GM23338 (cell line): ENCODE measurements at regions not wholly inside any gene's neighbourhood (a gene's known extent, or its start where the extent isn't known, plus 50 kb on each side); places are given as distances from the start of the nearest gene placed in this dataset.

Source experiments
- ATAC-seq: fragments of 200-7000 bp; cut with Tn5 transposase; 3 replicates; pipeline ENCODE4 v1.9.1; 2020
- DNase-seq: peaks from one replicate; pipeline ENCODE4 v3.0.0-alpha.2; 2015; ENCODE audit warnings: low spot score
- H2AFZ ChIP-seq: fragments of 200-600 bp; sonication (generic); 2 replicates; pipeline ENCODE4 v1.8.0; 2016; ENCODE audit warnings: antibody characterized with exemption, mild to moderate bottlenecking, moderate library complexity
- H3F3A ChIP-seq: fragments of 200-600 bp; sonication (generic); replicated peaks from 2 replicates; pipeline ENCODE4 v1.8.0; 2017; ENCODE audit warnings: antibody characterized with exemption, mixed run types, low read depth
- H3K27ac ChIP-seq: fragments of 200-600 bp; sonication (generic); 2 replicates; pipeline ENCODE4 v1.6.1; 2016; ENCODE audit warnings: low read depth
- H3K27me3 ChIP-seq: fragments of 200-600 bp; sonication (generic); 2 replicates; pipeline ENCODE4 v1.8.0; 2016; ENCODE audit warnings: mild to moderate bottlenecking, mixed run types, moderate library complexity; ENCODE audit not compliant: insufficient read depth
- H3K36me3 ChIP-seq: fragments of 200-600 bp; sonication (generic); 2 replicates; pipeline ENCODE4 v1.8.0; 2016; ENCODE audit warnings: mild to moderate bottlenecking; ENCODE audit not compliant: insufficient read depth
- H3K4me1 ChIP-seq: fragments of 200-600 bp; sonication (generic); 2 replicates; pipeline ENCODE4 v1.8.0; 2016; ENCODE audit warnings: mild to moderate bottlenecking, moderate library complexity; ENCODE audit not compliant: insufficient read depth
- H3K4me2 ChIP-seq: fragments of 200-600 bp; sonication (generic); 2 replicates; pipeline ENCODE4 v1.7.1; 2017; ENCODE audit warnings: mixed run types
- H3K4me3 ChIP-seq: fragments of 200-600 bp; sonication (generic); 2 replicates; pipeline ENCODE4 v1.6.1; 2016; ENCODE audit warnings: mixed run types
- H3K79me2 ChIP-seq: fragments of 200-600 bp; sonication (generic); replicated peaks from 2 replicates; pipeline ENCODE4 v1.8.0; 2017; ENCODE audit warnings: mild to moderate bottlenecking; ENCODE audit not compliant: insufficient read depth
- H3K9me2 ChIP-seq: fragments of 200-600 bp; sonication (generic); 2 replicates; pipeline ENCODE4 v1.8.0; 2017; ENCODE audit not compliant: insufficient read depth
- H4K20me1 ChIP-seq: fragments of 200-600 bp; sonication (generic); replicated peaks from 2 replicates; pipeline ENCODE4 v1.8.0; 2017; ENCODE audit warnings: mild to moderate bottlenecking; ENCODE audit not compliant: insufficient read depth
- H3K27ac Mint-ChIP-seq: 2 replicates; pipeline ENCODE4 v1.8.0; 2020; ENCODE audit warnings: inconsistent platforms, mild to moderate bottlenecking, moderate library complexity, mixed read lengths
- H3K27me3 Mint-ChIP-seq: 3 replicates; pipeline ENCODE4 v1.8.0; 2022; ENCODE audit warnings: low read depth, mild to moderate bottlenecking, moderate library complexity, mixed read lengths, inconsistent platforms; ENCODE audit not compliant: insufficient read depth, poor library complexity
- H3K36me3 Mint-ChIP-seq: 3 replicates; pipeline ENCODE4 v1.8.0; 2021; ENCODE audit warnings: low read depth, mild to moderate bottlenecking, inconsistent platforms, moderate library complexity, mixed read lengths
- H3K4me1 Mint-ChIP-seq: 3 replicates; pipeline ENCODE4 v1.8.0; 2020; ENCODE audit warnings: mild to moderate bottlenecking, inconsistent platforms, mixed read lengths
- H3K4me3 Mint-ChIP-seq: 3 replicates; pipeline ENCODE4 v1.8.0; 2021; ENCODE audit warnings: moderate library complexity, mild to moderate bottlenecking, inconsistent platforms, mixed read lengths
- H3K9me3 Mint-ChIP-seq: 3 replicates; pipeline ENCODE4 v1.8.0; 2020; ENCODE audit warnings: moderate library complexity, mild to moderate bottlenecking, inconsistent platforms, mixed read lengths
- CREB1 ChIP-seq: fragments of 250-450 bp; sonication (Bioruptor Pico); IDR thresholded peaks from 2 replicates; pipeline ENCODE4 v1.5.0; 2020; ENCODE audit warnings: low read depth, mild to moderate bottlenecking, moderate library complexity
- CTCF ChIP-seq, 2 experiments: fragments of 200-600 bp in 1 of 2; sonication (generic) in 1 of 2; conservative IDR thresholded peaks; 2 replicates each; pipeline versions ENCODE4 v1.5.1 to v1.6.1; 2016 to 2017; ENCODE audit warnings: antibody characterized with exemption in 2 of 2, low read depth in 2 of 2, mild to moderate bottlenecking in 2 of 2, moderate library complexity in 1 of 2
- ETS1 ChIP-seq: IDR thresholded peaks from 2 replicates; pipeline ENCODE4 v1.6.1; 2016; ENCODE audit warnings: antibody characterized with exemption
- EZH2 ChIP-seq: fragments of 200-600 bp; sonication (generic); IDR thresholded peaks from one replicate; pipeline ENCODE4 v1.8.0; 2017; ENCODE audit warnings: antibody characterized with exemption, mild to moderate bottlenecking, low read depth; ENCODE audit not compliant: unreplicated experiment
- EZH2phosphoT487 ChIP-seq: fragments of 200-600 bp; sonication (generic); IDR thresholded peaks from one replicate; pipeline ENCODE4 v1.8.1; 2018; ENCODE audit warnings: antibody characterized with exemption; ENCODE audit not compliant: unreplicated experiment
- JUNB ChIP-seq: IDR thresholded peaks from one replicate; pipeline ENCODE4 v1.6.1; 2016; ENCODE audit warnings: antibody characterized with exemption; ENCODE audit not compliant: unreplicated experiment
- NANOG ChIP-seq: IDR thresholded peaks from 2 replicates; pipeline ENCODE4 v1.6.1; 2016; ENCODE audit warnings: antibody characterized with exemption, borderline replicate concordance
- POLR2AphosphoS5 ChIP-seq: IDR thresholded peaks from 2 replicates; pipeline ENCODE4 v1.6.1; 2016; ENCODE audit warnings: antibody characterized with exemption, low read depth
- REST ChIP-seq: IDR thresholded peaks from one replicate; pipeline ENCODE4 v1.6.1; 2018; ENCODE audit warnings: antibody characterized with exemption; ENCODE audit not compliant: unreplicated experiment
- STAT1 ChIP-seq: IDR thresholded peaks from one replicate; pipeline ENCODE4 v1.6.1; 2016; ENCODE audit warnings: antibody characterized with exemption; ENCODE audit not compliant: unreplicated experiment
- ZNF114 ChIP-seq: fragments of 250-450 bp; sonication (Bioruptor Pico); IDR thresholded peaks from 2 replicates; pipeline ENCODE4 v1.5.0; 2020; ENCODE audit warnings: mild to moderate bottlenecking, moderate library complexity
- ZNF331 ChIP-seq: fragments of 250-450 bp; sonication (Bioruptor Pico); IDR thresholded peaks from 2 replicates; pipeline ENCODE4 v1.5.0; 2020; ENCODE audit warnings: low read depth, mild to moderate bottlenecking, moderate library complexity
- ZNF462 ChIP-seq: fragments of 250-450 bp; sonication (Bioruptor Pico); IDR thresholded peaks from 2 replicates; pipeline ENCODE4 v1.5.0; 2020; ENCODE audit warnings: mild to moderate bottlenecking, moderate library complexity

- TF ChIP-seq STAT1 (no peak), CTCF (conservative IDR thresholded peaks at IDR 0.05; ENCODE audit: low read depth in 2 of 2) (no peak), POLR2AphosphoS5 (no peak)
Measured at GRCh38 chr16:64626776-64627175, 495.1 kb downstream of the CDH11 start (continued).

GRCh38 chr16:64621616-64622015, 500.2 kb downstream of the CDH11 start:
- Histone ChIP-seq H4K20me1 (no peaks in the 10 kb centered on the region), H3K9me2 (peaks cover 3% of the 10 kb centered on the region; the same call in 1 of the 2 replicates), H3K36me3 (no peaks in the 10 kb centered on the region), H3K4me3 (no peak overlapping the region), H3K4me2 (no peak overlapping the region), H2AFZ (no peak overlapping the region), H3K27me3 (no peaks in the 10 kb centered on the region), H3K79me2 (no peaks in the 10 kb centered on the region), H3F3A (no peaks in the 10 kb centered on the region), H3K27ac (no peak overlapping the region), H3K4me1 (peaks cover under 1% of the 10 kb centered on the region; the same call in 1 of the 2 replicates)
- ATAC-seq, result no peak
- Mint-ChIP-seq H3K27me3 (no peaks in the 10 kb centered on the region), H3K4me3 (no peak overlapping the region), H3K9me3 (no peaks in the 10 kb centered on the region), H3K4me1 (no peaks in the 10 kb centered on the region), H3K27ac (no peak overlapping the region), H3K36me3 (no peaks in the 10 kb centered on the region)
- DNase-seq, result no peak
- TF ChIP-seq REST (no peak), ZNF462 (CRISPR knock-in tag) (no peak), EZH2phosphoT487 (no peak), CREB1 (no peak), EZH2 (no peak), ETS1 (no peak), JUNB (no peak), NANOG (no peak), STAT1 (no peak), ZNF331 (no peak), ZNF114 (CRISPR knock-in tag) (no peak)
